HCT116 (cell line): ENCODE measurements at regions not wholly inside any gene's neighbourhood (a gene's known extent, or its start where the extent isn't known, plus 50 kb on each side); places are given as distances from the start of the nearest gene placed in this dataset.

Experiments
- ATAC-seq: fragments of 200-7000 bp; cut with Tn5 transposase; 2 replicates; pipeline ENCODE4 v1.9.1; 2020; ENCODE audit warnings: mild to moderate bottlenecking, moderate library complexity
- BruUV-seq: library from RNA; stranded (reverse); fragments of 400-500 nt; replicated peaks from 2 replicates; lab custom pipeline; 2021; lab: Mats Ljungman, UMichigan
- CTCF ChIA-PET: fragments of 300-600 bp; sonication (Branson Sonifier 250); formaldehyde crosslinking; loops from one replicate; lab custom pipeline; 2021; ENCODE audit warnings: antibody characterized with exemption; lab: Charles Lee
- POLR2A ChIA-PET: fragments of 300-600, 350-600 bp; sonication (Branson Sonifier 250); formaldehyde crosslinking; loops from one replicate; lab custom pipeline; 2021; ENCODE audit warnings: antibody characterized with exemption; lab: Charles Lee
- RAD21 ChIA-PET, 2 experiments: fragments of 300-600 bp; sonication (Branson Sonifier 250); formaldehyde crosslinking; loops; one replicate each; lab custom pipeline; 2023; ENCODE audit warnings: low total read pairs in 2 of 2; ENCODE audit not compliant: uncharacterized antibody in 2 of 2, unreplicated experiment in 2 of 2, low non-redundant PET in 1 of 2; lab: Charles Lee
- DNase-seq: peaks from one replicate; pipeline ENCODE4 v3.0.0-alpha.2; 2010; ENCODE audit warnings: low read depth, low spot score
- H2AFZ ChIP-seq: fragments of 200-600 bp; shearing (Covaris generic), sonication (generic); 2 replicates; pipeline ENCODE4 v1.6.1; 2017; ENCODE audit warnings: low read depth, mixed run types, mixed read lengths, antibody characterized with exemption, low read length; ENCODE audit not compliant: poor library complexity, severe bottlenecking
- H3K27ac ChIP-seq: 2 replicates; pipeline ENCODE4 v1.5.1; 2012; ENCODE audit warnings: low read depth, low read length
- H3K27me3 ChIP-seq: fragments of 200-600 bp; sonication (generic); 2 replicates; pipeline ENCODE4 v1.6.1; 2016; ENCODE audit warnings: mixed run types, low read length, mixed read lengths; ENCODE audit not compliant: insufficient read depth
- H3K36me3 ChIP-seq, 2 experiments: fragments of 200-500 bp in 1 of 2; fragments of 200-600 bp in 1 of 2; sonication (Bioruptor generic) in 1 of 2; sonication (generic) in 1 of 2; 2 replicates each; pipeline versions ENCODE4 v1.5.1 to v1.6.1; 2014 to 2016; ENCODE audit warnings: low read length in 2 of 2, inconsistent platforms in 1 of 2, mixed read lengths in 1 of 2, mixed run types in 1 of 2; ENCODE audit not compliant: insufficient read depth in 2 of 2, control insufficient read depth in 1 of 2
- H3K4me1 ChIP-seq, 2 experiments: fragments of 200-600 bp in 1 of 2; sonication (generic) in 1 of 2; 2 replicates each; pipeline versions ENCODE4 v1.5.1 to v1.6.1; 2012 to 2017; ENCODE audit warnings: low read length in 2 of 2, inconsistent platforms in 1 of 2, mild to moderate bottlenecking in 1 of 2, mixed read lengths in 1 of 2, mixed run types in 1 of 2, moderate library complexity in 1 of 2; ENCODE audit not compliant: insufficient read depth in 2 of 2, control insufficient read depth in 1 of 2
- H3K4me2 ChIP-seq: fragments of 200-600 bp; sonication (generic); 2 replicates; pipeline ENCODE4 v1.6.1; 2017; ENCODE audit warnings: mixed run types, low read length, mixed read lengths
- H3K4me3 ChIP-seq, 2 experiments: fragments of 200-600 bp in 1 of 2; sonication (generic) in 1 of 2; replicated peaks in 1 of 2; 2 replicates each; pipeline ENCODE4 v1.5.1; 2011 to 2016; ENCODE audit warnings: low read length in 2 of 2, control low read depth in 1 of 2, low read depth in 1 of 2, mild to moderate bottlenecking in 1 of 2, mixed read lengths in 1 of 2, mixed run types in 1 of 2
- H3K79me2 ChIP-seq: fragments of 200-600 bp; sonication (generic); 2 replicates; pipeline ENCODE4 v1.6.1; 2017; ENCODE audit warnings: mild to moderate bottlenecking, mixed run types, low read length, moderate library complexity, mixed read lengths; ENCODE audit not compliant: insufficient read depth
- H3K9ac ChIP-seq: fragments of 200-600 bp; sonication (generic); 2 replicates; pipeline ENCODE4 v1.6.1; 2016; ENCODE audit warnings: low read length, mixed read lengths
- H3K9me2 ChIP-seq: fragments of 200-600 bp; sonication (generic), shearing (Covaris generic); 2 replicates; pipeline ENCODE4 v1.6.1; 2017; ENCODE audit warnings: mixed run types, mild to moderate bottlenecking, moderate library complexity; ENCODE audit not compliant: insufficient read depth
- H3K9me3 ChIP-seq, 2 experiments: fragments of 200-500 bp in 1 of 2; fragments of 200-600 bp in 1 of 2; sonication (Bioruptor generic) in 1 of 2; sonication (generic) in 1 of 2; 2 replicates each; pipeline ENCODE4 v1.6.1; 2014 to 2017; ENCODE audit warnings: low read length in 2 of 2, mixed read lengths in 2 of 2, inconsistent platforms in 1 of 2, low read depth in 1 of 2, mild to moderate bottlenecking in 1 of 2, mixed run types in 1 of 2, moderate library complexity in 1 of 2; ENCODE audit not compliant: control insufficient read depth in 1 of 2, insufficient read depth in 1 of 2
- H4K20me1 ChIP-seq: fragments of 200-600 bp; sonication (generic), shearing (Covaris generic); 2 replicates; pipeline ENCODE4 v1.6.1; 2017; ENCODE audit warnings: mixed run types, mild to moderate bottlenecking, moderate library complexity; ENCODE audit not compliant: insufficient read depth
- ATF3 ChIP-seq: IDR thresholded peaks from 2 replicates; pipeline ENCODE4 v1.6.1; 2012
- CBX3 ChIP-seq: IDR thresholded peaks from 2 replicates; pipeline ENCODE4 v1.6.1; 2012; ENCODE audit warnings: low read depth
- CEBPB ChIP-seq: IDR thresholded peaks from 2 replicates; pipeline ENCODE4 v1.6.1; 2012; ENCODE audit warnings: low read depth
- CTCF ChIP-seq, 3 experiments: fragments of 200-600 bp in 1 of 3; sonication (generic) in 1 of 3; IDR thresholded peaks in 2 of 3; conservative IDR thresholded peaks in 1 of 3; 2 replicates each; pipeline ENCODE4 v1.5.1; 2012 to 2017; ENCODE audit warnings: low read depth in 2 of 3, low read length in 2 of 3, antibody characterized with exemption in 1 of 3, borderline replicate concordance in 1 of 3, control low read depth in 1 of 3, mild to moderate bottlenecking in 1 of 3, mixed read lengths in 1 of 3, mixed run types in 1 of 3, moderate library complexity in 1 of 3; ENCODE audit not compliant: insufficient read depth in 1 of 3
- ELF1 ChIP-seq: IDR thresholded peaks from 2 replicates; pipeline ENCODE4 v1.6.1; 2012; ENCODE audit warnings: low read depth, borderline replicate concordance
- FOSL1 ChIP-seq: IDR thresholded peaks from 2 replicates; pipeline ENCODE4 v1.6.1; 2012; ENCODE audit warnings: low read depth
- MAX ChIP-seq: IDR thresholded peaks from 2 replicates; pipeline ENCODE4 v1.6.1; 2012
- POLR2A ChIP-seq: IDR thresholded peaks from 2 replicates; pipeline ENCODE4 v1.7.0; 2011; ENCODE audit warnings: borderline replicate concordance; ENCODE audit not compliant: insufficient read depth, insufficient read length; ENCODE audit errors: extremely low read depth
- RAD21 ChIP-seq: IDR thresholded peaks from 2 replicates; pipeline ENCODE4 v1.6.1; 2012; ENCODE audit warnings: low read depth, mild to moderate bottlenecking
- REST ChIP-seq: IDR thresholded peaks from 2 replicates; pipeline ENCODE4 v1.6.1; 2012; ENCODE audit warnings: low read depth
- YY1 ChIP-seq: IDR thresholded peaks from 2 replicates; pipeline ENCODE4 v1.6.1; 2011; ENCODE audit warnings: low read length, low read depth, moderate library complexity, mild to moderate bottlenecking; ENCODE audit not compliant: insufficient replicate concordance; ENCODE audit errors: extremely low read depth
- ZBTB33 ChIP-seq: IDR thresholded peaks from 2 replicates; pipeline ENCODE4 v1.6.1; 2011; ENCODE audit warnings: mild to moderate bottlenecking, low read length, moderate library complexity; ENCODE audit not compliant: insufficient replicate concordance; ENCODE audit errors: extremely low read depth
- intact Hi-C: fragments of 100-400 bp; cut with micrococcal nuclease; formaldehyde crosslinking; loops from 2 replicates; pipeline ENCODE4 v1.10.0; 2022

- ChIA-PET CTCF (no interaction called here), POLR2A (no interaction called here), RAD21 (no interaction called here)
- Histone ChIP-seq H2AFZ (no peak overlapping the region), H4K20me1 (no peaks in the 10 kb centered on the region), H3K79me2 (no peaks in the 10 kb centered on the region), H3K9me3 (peaks cover 12 to 17% of the 10 kb centered on the region in 2 experiments; a peak in 2 of 4 replicates), H3K4me3 (no peak overlapping the region), H3K4me1 (no peaks in the 10 kb centered on the region), H3K27me3 (no peaks in the 10 kb centered on the region), H3K27ac (no peak overlapping the region), H3K4me2 (no peak overlapping the region), H3K9me2 (no peaks in the 10 kb centered on the region), H3K9ac (no peak overlapping the region), H3K36me3 (no peaks in the 10 kb centered on the region)
- no peak for ATAC-seq
- no TSS peak for BruUV-seq
- intact Hi-C loops: no loop called here
- TF ChIP-seq CTCF (IDR thresholded peaks at IDR 0.05 in 2 of 3, conservative IDR thresholded peaks at IDR 0.05 in 1 of 3; ENCODE audit: borderline replicate concordance in 1 of 3, insufficient read depth in 1 of 3, low read depth in 2 of 3, low read length in 2 of 3) (no peak), REST (no peak), ZBTB33 (no peak), CEBPB (no peak), MAX (no peak), ATF3 (no peak), RAD21 (no peak), FOSL1 (no peak), CBX3 (no peak), ELF1 (no peak), YY1 (no peak), POLR2A (no peak)
- TF ChIP-seq, all 23 proteins: peak for 0
- DNase-seq: no peak
These were observed 417.7 kb upstream of the GYPC start for GRCh38 chr2:126238251-126238650.
